SK-N-SH (cell line): ENCODE measurements at regions not wholly inside any gene's neighbourhood (a gene's known extent, or its start where the extent isn't known, plus 50 kb on each side); places are given as distances from the start of the nearest gene placed in this dataset.

Source experiments
- CTCF ChIA-PET: fragments of 300-600, 350-600 bp; formaldehyde crosslinking; extraction: SDS; loops from one replicate; lab custom pipeline; 2021; lab: Yijun Ruan, JAX
- POLR2A ChIA-PET: fragments of 350-600 bp; sonication (Branson Sonifier 250); formaldehyde crosslinking; extraction: SDS; loops from one replicate; lab custom pipeline; 2020; ENCODE audit warnings: antibody characterized with exemption, inconsistent platforms; lab: Yijun Ruan, JAX
- DNase-seq: peaks from one replicate; pipeline ENCODE4 v3.0.0; 2012
- H2AFZ ChIP-seq: fragments of 200-600 bp; sonication (generic); 2 replicates; pipeline ENCODE4 v1.8.1; 2016; ENCODE audit warnings: antibody characterized with exemption, mild to moderate bottlenecking, low read depth
- H3F3A ChIP-seq: fragments of 200-600 bp; sonication (generic); replicated peaks from 2 replicates; pipeline ENCODE3; 2016; ENCODE audit warnings: antibody characterized with exemption, mild to moderate bottlenecking; ENCODE audit not compliant: insufficient read depth
- H3K27ac ChIP-seq, 2 experiments: fragments of 200-500 bp in 1 of 2; fragments of 200-600 bp in 1 of 2; sonication (Bioruptor generic) in 1 of 2; sonication (generic), shearing (Covaris generic) in 1 of 2; 2 replicates each; pipeline versions ENCODE4 v1.5.1 to v1.6.1; 2014 to 2016; ENCODE audit warnings: low read depth in 2 of 2, inconsistent platforms in 1 of 2, low read length in 1 of 2, mild to moderate bottlenecking in 1 of 2, mixed read lengths in 1 of 2
- H3K27me3 ChIP-seq: fragments of 200-600 bp; sonication (generic), shearing (Covaris generic); 2 replicates; pipeline ENCODE4 v1.6.1; 2016; ENCODE audit warnings: mixed run types; ENCODE audit not compliant: insufficient read depth
- H3K36me3 ChIP-seq, 2 experiments: fragments of 200-500 bp in 1 of 2; fragments of 200-600 bp in 1 of 2; sonication (Bioruptor generic) in 1 of 2; sonication (generic) in 1 of 2; replicated peaks in 1 of 2; 2 replicates each; pipeline versions ENCODE3 to v1.5.1; 2014 to 2016; ENCODE audit warnings: low read length in 1 of 2, mild to moderate bottlenecking in 1 of 2; ENCODE audit not compliant: insufficient read depth in 2 of 2, control insufficient read depth in 1 of 2
- H3K4me1 ChIP-seq, 2 experiments: fragments of 200-500 bp in 1 of 2; fragments of 200-600 bp in 1 of 2; sonication (Bioruptor generic) in 1 of 2; sonication (generic), shearing (Covaris generic) in 1 of 2; 2 replicates each; pipeline versions ENCODE4 v1.5.1 to v1.6.1; 2014 to 2016; ENCODE audit warnings: low read depth in 1 of 2, low read length in 1 of 2, mixed run types in 1 of 2; ENCODE audit not compliant: insufficient read depth in 2 of 2, control insufficient read depth in 1 of 2
- H3K4me2 ChIP-seq: fragments of 200-600 bp; sonication (generic), shearing (Covaris generic); 2 replicates; pipeline ENCODE4 v1.6.1; 2017; ENCODE audit warnings: mixed run types
- H3K4me3 ChIP-seq, 2 experiments: fragments of 200-500 bp in 1 of 2; fragments of 200-600 bp in 1 of 2; sonication (Bioruptor generic) in 1 of 2; sonication (generic), shearing (Covaris generic) in 1 of 2; 2 replicates each; pipeline versions ENCODE4 v1.5.1 to v1.8.1; 2014 to 2016; ENCODE audit warnings: low read depth in 2 of 2, inconsistent platforms in 1 of 2, low read length in 1 of 2, mild to moderate bottlenecking in 1 of 2, mixed read lengths in 1 of 2, moderate library complexity in 1 of 2
- H3K79me2 ChIP-seq: fragments of 200-600 bp; sonication (generic); 2 replicates; pipeline ENCODE4 v1.8.1; 2017; ENCODE audit warnings: mild to moderate bottlenecking; ENCODE audit not compliant: insufficient read depth
- H3K9ac ChIP-seq: fragments of 200-600 bp; sonication (generic); 2 replicates; pipeline ENCODE4 v1.6.1; 2017; ENCODE audit warnings: mixed run types
- H3K9me2 ChIP-seq: fragments of 200-600 bp; sonication (generic); 2 replicates; pipeline ENCODE4 v1.6.1; 2017; ENCODE audit warnings: mixed run types
- H3K9me3 ChIP-seq: fragments of 200-600 bp; sonication (generic); 2 replicates; pipeline ENCODE4 v1.6.1; 2017; ENCODE audit warnings: mixed run types, mild to moderate bottlenecking, moderate library complexity
- H4K20me1 ChIP-seq: fragments of 200-600 bp; sonication (generic); 2 replicates; pipeline ENCODE4 v1.6.1; 2017; ENCODE audit warnings: mild to moderate bottlenecking, mixed run types; ENCODE audit not compliant: insufficient read depth
- ELF1 ChIP-seq: IDR thresholded peaks from 2 replicates; pipeline ENCODE4 v1.4.0; 2012
- EP300 ChIP-seq, 2 experiments: IDR thresholded peaks; 2 replicates each; pipeline versions ENCODE4 v1.4.0 to v1.6.1; 2012; ENCODE audit warnings: borderline replicate concordance in 1 of 2, low read depth in 1 of 2, low read length in 1 of 2
- EZH2phosphoT487 ChIP-seq: fragments of 200-600 bp; sonication (generic); IDR thresholded peaks from 2 replicates; pipeline ENCODE4 v1.6.1; 2017; ENCODE audit warnings: low read depth, mixed run types, mild to moderate bottlenecking, antibody characterized with exemption, moderate library complexity, borderline replicate concordance
- FOXM1 ChIP-seq: IDR thresholded peaks from 2 replicates; pipeline ENCODE4 v1.4.0; 2012; ENCODE audit warnings: low read depth, mild to moderate bottlenecking
- GATA2 ChIP-seq: sonication (generic); formaldehyde crosslinking; IDR thresholded peaks from 2 replicates; pipeline ENCODE4 v1.5.0; 2020; ENCODE audit warnings: mild to moderate bottlenecking, missing genetic modification reagents
- JUND ChIP-seq: IDR thresholded peaks from 2 replicates; pipeline ENCODE4 v1.4.0; 2012
- MEF2A ChIP-seq: IDR thresholded peaks from 2 replicates; pipeline ENCODE4 v1.4.0; 2012; ENCODE audit warnings: low read depth, borderline replicate concordance
- MXI1 ChIP-seq: IDR thresholded peaks from 2 replicates; pipeline ENCODE4 v1.6.1; 2012; ENCODE audit warnings: mild to moderate bottlenecking, low read depth, low read length, improper control_type of control experiment
- NFIC ChIP-seq: IDR thresholded peaks from 2 replicates; pipeline ENCODE4 v1.4.0; 2012; ENCODE audit warnings: borderline replicate concordance
- POLR2AphosphoS5 ChIP-seq: IDR thresholded peaks from 2 replicates; pipeline ENCODE4 v1.6.1; 2012; ENCODE audit warnings: low read depth, low read length
- RAD21 ChIP-seq: IDR thresholded peaks from 2 replicates; pipeline ENCODE4 v1.6.1; 2012; ENCODE audit warnings: mild to moderate bottlenecking, low read length
- RXRA ChIP-seq: IDR thresholded peaks from 2 replicates; pipeline ENCODE4 v1.4.0; 2012; ENCODE audit warnings: low read depth, mild to moderate bottlenecking, borderline replicate concordance
- SIN3A ChIP-seq: IDR thresholded peaks from 2 replicates; pipeline ENCODE4 v1.6.1; 2012; ENCODE audit warnings: low read depth, mild to moderate bottlenecking, low read length, moderate library complexity, borderline replicate concordance
- TAF1 ChIP-seq: IDR thresholded peaks from 2 replicates; pipeline ENCODE4 v1.6.1; 2012; ENCODE audit warnings: low read depth, mild to moderate bottlenecking, low read length, moderate library complexity, borderline replicate concordance
- TCF12 ChIP-seq: IDR thresholded peaks from 2 replicates; pipeline ENCODE4 v1.4.0; 2012
- TEAD4 ChIP-seq: IDR thresholded peaks from 2 replicates; pipeline ENCODE4 v1.4.0; 2012; ENCODE audit warnings: mild to moderate bottlenecking, borderline replicate concordance; ENCODE audit not compliant: insufficient read depth
- YY1 ChIP-seq: IDR thresholded peaks from 2 replicates; pipeline ENCODE4 v1.4.0; 2012; ENCODE audit warnings: low read depth, mild to moderate bottlenecking
- WGBS: methylation state at CpG from one replicate; pipeline ENCODE4 v1.1.6; 2017; ENCODE audit warnings: low lambda C conversion rate; 5-methylcytosine and 5-hydroxymethylcytosine counted together
- TF ChIP-seq, protein P1 (sequence below): fragments of 150-350 bp; IDR thresholded peaks from 2 replicates; pipeline ENCODE4 v1.6.1; 2017; ENCODE audit warnings: antibody characterized with exemption, low read length, low read depth, borderline replicate concordance
- TF ChIP-seq, protein P2 (sequence below): IDR thresholded peaks from 2 replicates; pipeline ENCODE4; 2012
- TF ChIP-seq, protein P3 (sequence below): IDR thresholded peaks from 2 replicates; pipeline ENCODE4 v1.4.0; 2012; ENCODE audit warnings: low read depth
- TF ChIP-seq, protein P4 (sequence below): fragments of 200-600 bp; sonication (generic); IDR thresholded peaks from 2 replicates; pipeline ENCODE4 v1.6.1; 2017; ENCODE audit warnings: antibody characterized with exemption, mild to moderate bottlenecking, moderate library complexity
- TF ChIP-seq, protein P5 (sequence below): IDR thresholded peaks from 2 replicates; pipeline ENCODE4 v1.6.1; 2012; ENCODE audit warnings: mild to moderate bottlenecking, low read depth, low read length, moderate library complexity

DNA sequence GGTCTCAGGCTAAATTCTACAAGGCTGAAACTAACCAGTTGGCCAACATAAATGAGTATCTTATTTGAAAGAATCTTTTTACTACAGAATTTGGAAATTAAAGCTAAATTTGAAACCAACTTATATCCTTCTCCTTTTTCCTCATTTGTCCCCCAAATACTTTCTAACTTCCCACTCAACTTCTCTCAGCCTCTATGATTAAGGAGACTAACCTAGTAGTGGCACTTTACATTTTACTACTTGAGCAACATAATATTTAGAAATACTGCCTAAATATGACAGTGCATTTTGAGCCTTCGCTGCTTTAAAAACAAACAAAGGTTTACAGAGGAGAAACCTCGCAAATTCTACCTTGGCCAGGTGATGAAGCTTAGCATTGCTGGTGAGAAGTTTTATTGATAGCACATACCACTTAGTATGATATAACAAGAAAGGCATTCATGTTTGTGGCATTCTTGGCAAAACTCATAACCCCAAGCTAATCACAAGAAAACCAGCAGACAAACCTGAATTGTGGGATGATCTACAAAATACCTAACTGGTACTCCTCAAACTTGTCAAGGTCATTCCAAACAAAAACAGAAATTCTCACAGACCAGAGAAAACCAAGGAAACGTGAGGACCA lies 432.1 kb upstream of the CFAP20DC start (continued):
- TF ChIP-seq, protein P1, sequence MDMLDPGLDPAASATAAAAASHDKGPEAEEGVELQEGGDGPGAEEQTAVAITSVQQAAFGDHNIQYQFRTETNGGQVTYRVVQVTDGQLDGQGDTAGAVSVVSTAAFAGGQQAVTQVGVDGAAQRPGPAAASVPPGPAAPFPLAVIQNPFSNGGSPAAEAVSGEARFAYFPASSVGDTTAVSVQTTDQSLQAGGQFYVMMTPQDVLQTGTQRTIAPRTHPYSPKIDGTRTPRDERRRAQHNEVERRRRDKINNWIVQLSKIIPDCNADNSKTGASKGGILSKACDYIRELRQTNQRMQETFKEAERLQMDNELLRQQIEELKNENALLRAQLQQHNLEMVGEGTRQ, result no peak
- no peak for TF ChIP-seq GATA2 (CRISPR knock-in tag)
- TF ChIP-seq TAF1, result no peak
- no peak for TF ChIP-seq RXRA
- TF ChIP-seq, all 33 proteins: peak for 0

DNA sequence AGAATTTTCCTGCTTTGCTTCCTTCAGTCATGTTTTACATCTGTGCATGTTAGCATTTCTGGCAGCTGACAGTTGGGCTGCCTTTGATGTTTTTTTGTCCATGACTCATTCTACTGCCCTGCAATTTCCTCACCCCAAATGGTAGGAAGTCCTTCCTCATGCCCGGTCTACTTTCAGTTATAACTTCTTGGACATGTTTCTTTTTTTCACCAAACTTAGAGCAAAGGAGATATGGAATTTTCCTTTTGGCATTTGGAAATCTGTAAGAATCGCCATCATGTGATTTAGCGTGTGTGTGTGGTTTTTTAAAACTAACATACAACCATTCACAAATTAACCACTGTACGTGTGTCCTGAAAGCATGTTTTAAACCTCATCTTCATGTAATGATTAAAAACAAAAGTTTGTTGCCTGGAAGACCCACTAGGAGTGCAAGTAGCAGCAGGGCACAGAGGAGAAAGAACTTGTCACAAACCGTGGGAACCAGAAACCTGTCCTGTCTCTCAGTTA lies 430.7 kb upstream of the CFAP20DC start:
- Histone ChIP-seq H3K9me2 (no peaks in the 10 kb centered on the region), H2AFZ (no peak overlapping the region), H3K36me3 (no peaks in the 10 kb centered on the region), H3K4me2 (no peak overlapping the region), H3K9me3 (no peaks in the 10 kb centered on the region), H3K27ac (no peak overlapping the region), H3K9ac (no peak overlapping the region), H3K27me3 (no peaks in the 10 kb centered on the region), H3F3A (no peaks in the 10 kb centered on the region), H4K20me1 (no peaks in the 10 kb centered on the region), H3K4me3 (no peak overlapping the region; a peak in 1 of 4 replicates), H3K79me2 (no peaks in the 10 kb centered on the region; the same call in 1 of the 2 replicates), H3K4me1 (no peaks in the 10 kb centered on the region)
- ChIA-PET POLR2A (no interaction called here), CTCF (no interaction called here)
- TF ChIP-seq TEAD4, result no peak
- no peak for TF ChIP-seq POLR2AphosphoS5
- TF ChIP-seq EZH2phosphoT487, result no peak
- no peak for TF ChIP-seq ELF1
- no peak for TF ChIP-seq MEF2A
- TF ChIP-seq FOXM1, result no peak
- no peak for TF ChIP-seq YY1
- TF ChIP-seq, protein P2, sequence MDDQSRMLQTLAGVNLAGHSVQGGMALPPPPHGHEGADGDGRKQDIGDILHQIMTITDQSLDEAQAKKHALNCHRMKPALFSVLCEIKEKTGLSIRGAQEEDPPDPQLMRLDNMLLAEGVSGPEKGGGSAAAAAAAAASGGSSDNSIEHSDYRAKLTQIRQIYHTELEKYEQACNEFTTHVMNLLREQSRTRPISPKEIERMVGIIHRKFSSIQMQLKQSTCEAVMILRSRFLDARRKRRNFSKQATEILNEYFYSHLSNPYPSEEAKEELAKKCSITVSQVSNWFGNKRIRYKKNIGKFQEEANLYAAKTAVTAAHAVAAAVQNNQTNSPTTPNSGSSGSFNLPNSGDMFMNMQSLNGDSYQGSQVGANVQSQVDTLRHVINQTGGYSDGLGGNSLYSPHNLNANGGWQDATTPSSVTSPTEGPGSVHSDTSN, result no peak
- TF ChIP-seq, protein P3, sequence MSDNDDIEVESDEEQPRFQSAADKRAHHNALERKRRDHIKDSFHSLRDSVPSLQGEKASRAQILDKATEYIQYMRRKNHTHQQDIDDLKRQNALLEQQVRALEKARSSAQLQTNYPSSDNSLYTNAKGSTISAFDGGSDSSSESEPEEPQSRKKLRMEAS, result no peak
- TF ChIP-seq EP300 (IDR thresholded peaks at IDR 0.05; ENCODE audit: borderline replicate concordance in 1 of 2, low read depth in 1 of 2, low read length in 1 of 2), result no peak
- no peak for TF ChIP-seq TAF1
- no peak for TF ChIP-seq NFIC
- TF ChIP-seq, protein P4, sequence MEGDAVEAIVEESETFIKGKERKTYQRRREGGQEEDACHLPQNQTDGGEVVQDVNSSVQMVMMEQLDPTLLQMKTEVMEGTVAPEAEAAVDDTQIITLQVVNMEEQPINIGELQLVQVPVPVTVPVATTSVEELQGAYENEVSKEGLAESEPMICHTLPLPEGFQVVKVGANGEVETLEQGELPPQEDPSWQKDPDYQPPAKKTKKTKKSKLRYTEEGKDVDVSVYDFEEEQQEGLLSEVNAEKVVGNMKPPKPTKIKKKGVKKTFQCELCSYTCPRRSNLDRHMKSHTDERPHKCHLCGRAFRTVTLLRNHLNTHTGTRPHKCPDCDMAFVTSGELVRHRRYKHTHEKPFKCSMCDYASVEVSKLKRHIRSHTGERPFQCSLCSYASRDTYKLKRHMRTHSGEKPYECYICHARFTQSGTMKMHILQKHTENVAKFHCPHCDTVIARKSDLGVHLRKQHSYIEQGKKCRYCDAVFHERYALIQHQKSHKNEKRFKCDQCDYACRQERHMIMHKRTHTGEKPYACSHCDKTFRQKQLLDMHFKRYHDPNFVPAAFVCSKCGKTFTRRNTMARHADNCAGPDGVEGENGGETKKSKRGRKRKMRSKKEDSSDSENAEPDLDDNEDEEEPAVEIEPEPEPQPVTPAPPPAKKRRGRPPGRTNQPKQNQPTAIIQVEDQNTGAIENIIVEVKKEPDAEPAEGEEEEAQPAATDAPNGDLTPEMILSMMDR, result no peak
- TF ChIP-seq, protein P5, sequence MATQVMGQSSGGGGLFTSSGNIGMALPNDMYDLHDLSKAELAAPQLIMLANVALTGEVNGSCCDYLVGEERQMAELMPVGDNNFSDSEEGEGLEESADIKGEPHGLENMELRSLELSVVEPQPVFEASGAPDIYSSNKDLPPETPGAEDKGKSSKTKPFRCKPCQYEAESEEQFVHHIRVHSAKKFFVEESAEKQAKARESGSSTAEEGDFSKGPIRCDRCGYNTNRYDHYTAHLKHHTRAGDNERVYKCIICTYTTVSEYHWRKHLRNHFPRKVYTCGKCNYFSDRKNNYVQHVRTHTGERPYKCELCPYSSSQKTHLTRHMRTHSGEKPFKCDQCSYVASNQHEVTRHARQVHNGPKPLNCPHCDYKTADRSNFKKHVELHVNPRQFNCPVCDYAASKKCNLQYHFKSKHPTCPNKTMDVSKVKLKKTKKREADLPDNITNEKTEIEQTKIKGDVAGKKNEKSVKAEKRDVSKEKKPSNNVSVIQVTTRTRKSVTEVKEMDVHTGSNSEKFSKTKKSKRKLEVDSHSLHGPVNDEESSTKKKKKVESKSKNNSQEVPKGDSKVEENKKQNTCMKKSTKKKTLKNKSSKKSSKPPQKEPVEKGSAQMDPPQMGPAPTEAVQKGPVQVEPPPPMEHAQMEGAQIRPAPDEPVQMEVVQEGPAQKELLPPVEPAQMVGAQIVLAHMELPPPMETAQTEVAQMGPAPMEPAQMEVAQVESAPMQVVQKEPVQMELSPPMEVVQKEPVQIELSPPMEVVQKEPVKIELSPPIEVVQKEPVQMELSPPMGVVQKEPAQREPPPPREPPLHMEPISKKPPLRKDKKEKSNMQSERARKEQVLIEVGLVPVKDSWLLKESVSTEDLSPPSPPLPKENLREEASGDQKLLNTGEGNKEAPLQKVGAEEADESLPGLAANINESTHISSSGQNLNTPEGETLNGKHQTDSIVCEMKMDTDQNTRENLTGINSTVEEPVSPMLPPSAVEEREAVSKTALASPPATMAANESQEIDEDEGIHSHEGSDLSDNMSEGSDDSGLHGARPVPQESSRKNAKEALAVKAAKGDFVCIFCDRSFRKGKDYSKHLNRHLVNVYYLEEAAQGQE, result no peak
- no peak for TF ChIP-seq SIN3A
- TF ChIP-seq MXI1, result no peak
- TF ChIP-seq RAD21, result no peak
- TF ChIP-seq TCF12, result no peak
- no peak for TF ChIP-seq JUND
- no peak for DNase-seq
- WGBS, result 56% methylated on average over 5 of the region's 5 CpGs
